ENCODE measurements at regions not wholly inside any gene's neighbourhood (a gene's known extent, or its start where the extent isn't known, plus 50 kb on each side); places are given as distances from the start of the nearest gene placed in this dataset.

GRCh38 chr16:86095906-86096485, 197.0 kb downstream of the IRF8 start:
- ChIA-PET POLR2A (no interaction called here), CTCF (no interaction called here)
- no peak for DNase-seq (ENCODE audit: low read depth, low spot score)
- H3K4me3 ChIP-seq (ENCODE audit: low read depth, low read length) = no peak overlapping the region
- no peak for TF ChIP-seq CTCF (IDR thresholded peaks at IDR 0.05; ENCODE audit: insufficient read depth, low read length, missing control alignments)

GRCh38 chr16:86096850-86097249, 197.9 kb downstream of the IRF8 start:
- no peak for DNase-seq (ENCODE audit: low read depth, low spot score)
- ChIA-PET POLR2A (no interaction called here), CTCF (no interaction called here)
- H3K4me3 ChIP-seq (ENCODE audit: low read depth, low read length) = no peak overlapping the region
- no peak for TF ChIP-seq CTCF (IDR thresholded peaks at IDR 0.05; ENCODE audit: insufficient read depth, low read length, missing control alignments)

DNA sequence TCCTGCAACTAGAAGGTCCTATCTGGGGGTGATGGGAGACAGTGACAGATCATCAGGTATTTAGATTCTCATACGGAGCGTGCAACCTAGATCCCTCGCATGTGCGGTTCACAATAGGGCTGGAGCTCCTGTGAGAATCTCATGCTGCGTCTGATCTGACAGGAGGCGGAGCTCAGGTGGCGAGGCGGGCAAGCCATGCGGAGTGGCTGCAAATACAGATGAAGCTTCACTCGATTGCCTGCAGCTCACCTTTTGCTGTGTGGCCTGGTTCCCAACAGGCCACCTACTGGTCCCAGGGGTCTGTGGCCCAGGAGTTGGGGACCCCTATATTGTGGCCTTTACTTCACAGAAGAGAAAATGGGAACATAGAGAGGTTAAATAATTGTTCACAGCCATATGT, 200.4 kb downstream of the IRF8 start:
- CTCF ChIA-PET = interaction anchor here (1.0 to 1.2 kb wide), 2 partner anchors 278 to 418 kb away, joined by 3 to 5 read pairs; no protein-coding TSS in a partner anchor
- H3K4me3 ChIP-seq (ENCODE audit: low read depth, low read length) = no peak overlapping the region
- no peak for DNase-seq (ENCODE audit: low read depth, low spot score)
- POLR2A ChIA-PET = no interaction called here
- no peak for TF ChIP-seq CTCF (IDR thresholded peaks at IDR 0.05; ENCODE audit: insufficient read depth, low read length, missing control alignments)

- ChIA-PET CTCF (interaction anchor here (1.0 to 1.6 kb wide), 7 partner anchors 8 to 420 kb away, joined by 3 to 5 read pairs (median 3); no protein-coding TSS in a partner anchor), POLR2A (no interaction called here)
- H3K4me3 ChIP-seq (ENCODE audit: low read depth, low read length) = no peak overlapping the region
- DNase-seq (ENCODE audit: low read depth, low spot score) = no peak
- no peak for TF ChIP-seq CTCF (IDR thresholded peaks at IDR 0.05; ENCODE audit: insufficient read depth, low read length, missing control alignments)
These were observed 201.5 kb downstream of the IRF8 start for GRCh38 chr16:86100205-86101136.

DNA sequence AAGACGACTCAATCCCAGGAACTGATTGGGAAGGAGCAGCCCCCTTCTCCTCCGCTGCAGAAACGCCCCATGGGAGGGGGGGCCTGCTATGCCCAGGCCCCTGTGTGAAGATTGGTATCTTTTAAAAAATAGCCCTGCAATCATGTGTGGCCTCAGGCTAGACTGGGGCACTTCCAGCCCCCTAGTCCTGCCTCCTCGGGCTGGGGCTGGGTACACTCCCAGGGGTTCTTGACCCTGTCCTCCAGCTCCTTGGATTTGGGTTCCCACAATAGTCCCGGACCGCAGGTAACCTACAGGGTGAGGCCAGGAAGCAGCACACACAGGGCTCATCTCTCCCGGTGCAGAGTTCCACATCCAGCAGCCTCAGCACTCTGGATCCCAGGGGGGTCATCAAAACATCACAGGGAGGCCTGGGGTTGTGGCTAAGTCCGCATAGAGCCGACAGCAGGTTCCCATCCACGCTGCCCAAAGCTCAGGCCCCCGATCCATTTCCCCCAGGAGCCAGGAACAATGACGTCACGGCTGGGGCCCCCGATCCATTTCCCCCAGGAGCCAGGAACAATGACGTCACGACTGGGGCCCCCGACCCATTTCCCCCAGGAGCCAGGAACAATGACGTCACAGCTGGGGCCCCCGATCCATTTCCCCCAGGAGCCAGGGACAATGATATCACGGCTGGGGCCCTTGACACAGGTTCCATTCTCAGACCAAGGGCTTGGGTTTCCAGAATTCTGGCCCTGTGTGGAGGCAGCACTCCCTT, 202.4 kb downstream of the IRF8 start:
- DNase-seq (ENCODE audit: low read depth, low spot score) = no peak
- TF ChIP-seq CTCF (IDR thresholded peaks at IDR 0.05; ENCODE audit: insufficient read depth, low read length, missing control alignments) = no peak
- H3K4me3 ChIP-seq (ENCODE audit: low read depth, low read length) = no peak overlapping the region
- POLR2A ChIA-PET = no interaction called here
- CTCF ChIA-PET = interaction anchor here (1.0 to 1.6 kb wide), 5 partner anchors 9 to 419 kb away, joined by 3 to 4 read pairs (median 4); no protein-coding TSS in a partner anchor

DNA sequence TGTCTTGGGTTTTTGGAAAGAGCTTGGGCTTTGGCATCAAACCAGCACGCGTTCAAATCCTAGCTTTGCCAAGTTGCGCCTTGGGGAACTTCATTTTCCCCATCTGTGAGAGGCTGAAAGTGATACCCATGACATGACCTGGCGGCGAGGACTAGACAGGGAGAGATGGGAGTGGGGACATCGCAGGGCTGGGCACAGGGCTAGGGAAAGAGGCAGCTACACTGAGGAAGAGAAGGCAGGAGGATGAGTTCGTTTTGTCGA, 202.9 kb downstream of the IRF8 start:
- no peak for DNase-seq (ENCODE audit: low read depth, low spot score)
- ChIA-PET CTCF (interaction anchor here (1.1 kb wide), 1 partner anchor 9 kb away, joined by 4 read pairs; no protein-coding TSS in a partner anchor), POLR2A (no interaction called here)
- H3K4me3 ChIP-seq (ENCODE audit: low read depth, low read length) = no peak overlapping the region
- TF ChIP-seq CTCF (IDR thresholded peaks at IDR 0.05; ENCODE audit: insufficient read depth, low read length, missing control alignments) = no peak

All from AG04449 (cell line).